HG03432 (cell line): ENCODE measurements at regions not wholly inside any gene's neighbourhood (a gene's known extent, or its start where the extent isn't known, plus 50 kb on each side); places are given as distances from the start of the nearest gene placed in this dataset.

Experiments
- ATAC-seq: cut with Tn5 transposase; IDR thresholded peaks from one replicate; pipeline ENCODE4 v1.9.1; 2021; ENCODE audit warnings: mild to moderate bottlenecking, moderate library complexity; ENCODE audit not compliant: unreplicated experiment

DNA sequence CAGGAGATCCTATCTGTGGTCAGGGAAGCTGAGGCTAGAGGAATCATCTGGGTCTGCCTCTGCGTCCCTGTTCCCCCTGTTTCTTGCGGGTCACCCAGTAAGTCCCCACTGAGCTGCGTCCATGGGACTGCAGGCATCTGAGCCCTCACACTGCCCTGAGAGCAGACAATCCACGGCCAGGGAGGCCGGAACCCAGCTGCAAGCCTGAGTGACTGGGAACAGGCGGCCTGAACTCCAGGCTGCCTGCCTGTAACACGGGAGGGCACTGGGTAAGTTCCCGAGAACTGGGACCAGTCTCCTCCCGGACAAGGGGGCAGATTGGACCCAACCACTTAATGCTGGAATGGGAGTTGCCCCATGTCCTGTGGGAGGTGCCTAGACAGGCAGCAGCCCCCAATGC, 727.4 kb downstream of the BRD1 start:
- no peak for ATAC-seq

- ATAC-seq, result no peak
These were observed 728.1 kb downstream of the BRD1 start for GRCh38 chr22:49099496-49100124.

GRCh38 chr22:49099089-49099488, 728.6 kb downstream of the BRD1 start:
- ATAC-seq, result no peak

DNA sequence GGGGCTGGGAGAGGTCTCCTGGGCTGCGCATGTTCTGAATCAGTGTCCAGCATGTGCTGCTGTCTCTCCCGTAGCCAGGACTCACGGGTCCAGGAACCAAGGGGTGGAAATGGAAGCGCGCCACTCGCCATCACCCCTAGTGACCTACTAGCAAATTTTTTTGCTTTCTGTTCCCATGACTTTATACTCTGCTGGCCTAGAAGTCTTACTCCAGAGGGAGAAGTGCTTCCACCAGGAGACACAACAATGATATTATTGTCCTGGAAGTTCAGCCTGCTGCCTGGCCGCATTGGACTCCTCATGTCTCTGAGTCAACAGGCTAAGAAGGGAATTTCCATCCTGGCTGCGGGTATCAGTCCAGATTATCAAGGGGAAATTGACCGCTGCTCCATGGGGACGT, 729.7 kb downstream of the BRD1 start:
- ATAC-seq, result no peak

- no peak for ATAC-seq
These were observed 730.3 kb downstream of the BRD1 start for GRCh38 chr22:49097171-49097925.

DNA sequence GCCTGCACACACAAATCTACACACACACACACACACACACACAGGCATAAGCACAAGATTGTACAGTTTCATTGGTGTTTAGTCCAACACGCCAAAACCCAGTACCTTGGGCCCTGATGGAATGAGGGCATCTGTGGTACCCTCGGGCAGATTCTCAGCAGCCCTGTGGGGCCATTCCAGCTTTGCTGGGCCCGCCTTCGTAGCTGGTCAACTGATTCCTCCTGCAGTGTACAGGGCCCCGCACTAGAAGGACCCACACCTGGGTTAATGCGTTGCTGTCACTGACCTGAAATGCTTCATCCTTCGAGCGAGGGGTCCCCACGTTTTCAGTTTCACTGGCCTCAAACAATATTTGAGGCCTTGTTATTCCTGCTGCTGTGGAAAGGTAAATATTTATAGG, 731.2 kb downstream of the BRD1 start:
- no peak for ATAC-seq

- ATAC-seq, result no peak
These were observed 732.3 kb downstream of the BRD1 start for GRCh38 chr22:49095366-49095765.

GRCh38 chr22:49094858-49095257, 732.8 kb downstream of the BRD1 start:
- ATAC-seq, result no peak

GRCh38 chr22:49094151-49094550, 733.5 kb downstream of the BRD1 start:
- no peak for ATAC-seq

- no peak for ATAC-seq
These were observed 734.3 kb downstream of the BRD1 start for GRCh38 chr22:49093192-49093880.

DNA sequence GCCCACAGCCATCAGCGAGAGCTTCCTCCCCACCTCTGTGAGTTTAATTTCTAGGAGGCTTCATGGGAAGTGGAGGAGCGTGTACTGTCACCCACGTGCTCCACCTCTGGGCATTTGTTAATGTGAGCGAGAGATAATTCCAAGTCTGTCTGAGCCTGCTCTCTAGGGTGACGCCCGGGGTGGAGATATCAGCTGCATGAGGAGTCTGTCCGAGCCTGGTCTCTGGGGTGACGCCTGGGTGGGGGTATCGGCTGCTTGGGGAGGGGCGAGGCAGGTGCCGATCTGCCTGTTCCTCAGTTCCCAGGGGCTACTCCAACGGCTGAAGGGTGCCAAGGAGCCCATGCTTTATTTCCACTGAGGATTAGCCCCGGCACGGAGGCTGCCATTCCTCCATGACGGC, 735.0 kb downstream of the BRD1 start:
- ATAC-seq, result no peak

- ATAC-seq, result no peak
These were observed 735.6 kb downstream of the BRD1 start for GRCh38 chr22:49091917-49092545.

- no peak for ATAC-seq
These were observed 736.2 kb downstream of the BRD1 start for GRCh38 chr22:49091451-49091850.

DNA sequence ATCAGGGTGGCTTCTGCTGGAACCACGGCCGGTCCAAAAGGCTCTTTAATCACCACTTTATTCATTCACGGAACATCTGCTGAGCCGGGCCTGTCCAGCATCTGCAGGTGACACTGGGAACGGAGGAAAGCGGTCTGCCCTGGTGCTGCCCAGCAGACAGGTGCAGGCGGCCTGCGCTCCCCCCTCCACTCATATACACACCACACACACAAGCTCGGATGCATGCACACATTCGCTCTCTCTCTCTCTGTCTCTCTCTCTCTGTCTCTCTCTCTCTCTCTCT, 736.9 kb downstream of the BRD1 start:
- ATAC-seq, result no peak

DNA sequence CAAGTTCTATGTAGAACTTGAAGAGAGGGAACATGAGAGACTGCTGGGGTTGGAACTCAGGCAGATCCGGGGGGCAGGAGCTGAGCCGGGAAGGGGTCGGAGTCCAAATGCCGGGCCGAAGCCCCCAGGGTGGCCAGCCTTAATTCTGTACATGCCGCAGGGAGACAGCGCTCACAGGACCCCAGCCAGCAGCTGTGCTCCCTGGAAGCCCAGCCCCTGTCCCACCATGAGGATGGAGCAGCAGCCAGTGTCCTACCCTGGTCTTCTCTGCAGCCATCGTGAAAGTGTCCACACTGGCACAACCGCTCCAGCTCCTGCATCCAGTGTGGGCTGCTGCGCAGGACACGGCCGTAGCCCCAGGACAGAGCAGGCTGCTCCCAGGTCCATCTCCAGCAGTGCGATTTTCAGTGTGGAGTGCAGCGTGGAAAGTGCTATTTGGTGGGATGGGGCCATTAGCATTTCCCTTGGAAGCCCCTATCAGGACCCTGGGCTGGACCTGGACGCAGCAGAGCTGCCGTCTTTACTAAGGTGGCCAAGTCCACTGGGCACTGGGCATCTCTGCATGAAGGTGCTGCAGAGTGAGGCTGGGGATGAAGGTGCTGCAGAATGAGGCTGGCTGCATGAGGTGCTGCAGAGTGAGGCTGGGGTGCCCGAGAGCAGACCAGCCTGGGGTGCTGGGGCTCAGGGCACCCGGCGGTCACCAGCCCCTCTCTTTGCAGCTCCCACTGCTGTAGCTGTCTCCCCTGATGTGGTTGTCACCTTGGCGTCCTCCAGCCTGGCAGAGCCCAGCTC, 737.4 kb downstream of the BRD1 start:
- ATAC-seq, result no peak

DNA sequence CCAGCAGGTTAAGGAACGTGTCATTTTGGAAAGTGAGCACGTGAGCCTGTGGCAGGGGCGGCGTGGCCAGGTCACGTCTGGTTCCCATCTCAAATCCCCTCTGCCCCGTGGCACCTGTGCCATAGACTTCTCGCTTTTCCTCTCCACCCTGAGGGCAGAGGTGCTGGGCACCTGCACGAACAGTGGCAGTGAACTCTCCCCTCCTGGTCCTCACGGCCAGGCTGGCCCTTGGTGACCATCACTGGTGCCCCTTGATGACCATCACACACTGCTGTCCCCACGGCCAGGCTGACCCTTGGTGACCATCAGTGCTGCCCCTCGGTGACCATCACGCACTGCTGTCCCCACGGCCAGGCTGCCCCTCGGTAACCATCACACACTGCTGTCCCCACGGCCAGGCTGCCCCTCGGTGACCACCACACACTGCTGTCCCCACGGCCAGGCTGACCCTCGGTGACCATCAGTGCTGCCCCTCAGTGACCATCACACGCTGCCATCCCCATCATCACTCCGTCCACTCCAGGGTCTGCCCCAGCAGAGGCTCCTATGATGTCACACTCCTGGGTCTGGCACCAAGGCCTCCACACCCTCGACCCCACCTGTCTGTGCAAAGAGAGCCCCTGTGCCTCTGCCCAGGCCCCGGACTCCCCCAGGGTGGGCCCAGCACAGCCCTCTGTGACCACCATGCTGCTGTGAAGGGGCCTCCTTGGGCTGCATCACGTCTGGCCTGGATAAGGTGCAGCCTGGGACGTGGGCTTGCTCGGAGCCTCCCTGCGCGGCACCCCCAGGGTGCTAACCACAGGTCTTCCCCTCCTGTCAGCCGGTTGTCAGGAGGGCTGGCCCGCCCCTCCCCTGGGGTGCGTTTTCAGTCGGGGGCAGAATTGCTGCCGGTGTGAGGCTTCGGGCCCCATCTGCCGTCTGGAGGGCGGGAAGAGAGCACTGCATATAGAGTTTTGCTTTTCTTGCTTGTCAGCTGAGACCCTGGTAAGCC, 738.6 kb downstream of the BRD1 start:
- ATAC-seq, result no peak

- ATAC-seq, result no peak
These were observed 739.7 kb downstream of the BRD1 start for GRCh38 chr22:49087716-49088601.

DNA sequence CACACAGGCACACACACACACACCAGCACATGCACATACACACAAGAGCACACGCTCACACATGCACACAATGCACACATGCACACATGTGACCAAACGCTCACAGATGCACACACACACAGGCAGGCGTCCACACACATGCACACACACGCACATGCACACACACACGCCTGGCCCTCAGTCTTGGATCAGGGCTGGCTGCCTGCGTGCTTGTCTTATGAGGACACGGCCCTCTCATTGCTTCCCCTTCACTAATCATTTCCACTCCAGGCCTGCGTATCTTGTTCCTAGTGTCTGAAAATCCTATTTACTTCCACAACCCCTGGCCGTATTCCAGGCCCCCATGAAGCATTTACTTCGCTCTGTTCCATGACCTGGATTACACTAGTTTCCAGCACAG, 740.5 kb downstream of the BRD1 start:
- ATAC-seq, result no peak

DNA sequence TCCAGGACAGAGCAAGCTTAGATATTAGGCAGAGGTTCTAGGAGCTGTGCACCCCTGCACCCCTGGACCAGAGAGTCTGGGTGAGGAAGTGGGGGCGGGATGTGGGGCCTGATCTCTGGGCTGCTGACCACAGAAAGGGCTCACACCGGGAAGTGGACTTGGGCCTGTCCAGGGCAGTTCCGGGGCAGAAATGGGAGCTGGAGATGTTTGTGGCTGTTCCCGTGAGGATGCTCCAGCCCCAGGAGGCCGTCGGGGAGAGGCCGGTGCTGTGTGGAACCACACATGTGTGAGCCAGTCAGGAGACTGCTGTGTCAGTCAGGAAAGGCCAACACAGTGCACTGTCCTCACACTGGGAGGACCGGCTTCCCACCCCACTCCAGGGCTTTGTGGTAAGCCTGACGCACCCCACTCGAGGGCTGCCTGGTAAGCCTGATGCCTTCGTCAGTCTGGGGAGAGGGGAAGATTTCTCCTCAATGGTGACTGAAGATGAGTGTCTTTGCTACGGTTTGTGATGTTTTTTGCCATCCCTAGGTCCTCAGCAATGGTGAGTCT, 741.0 kb downstream of the BRD1 start:
- no peak for ATAC-seq
